ENCODE measurements at regions not wholly inside any gene's neighbourhood (a gene's known extent, or its start where the extent isn't known, plus 50 kb on each side); places are given as distances from the start of the nearest gene placed in this dataset.

GRCh38 chr2:38163579-38163978 lies 87.6 kb upstream of the CYP1B1 start (continued):
- TF ChIP-seq REST (IDR thresholded peaks at IDR 0.05; ENCODE audit: unreplicated experiment) (no peak), ZNF331 (CRISPR knock-in tag; IDR thresholded peaks at IDR 0.05; ENCODE audit: low read depth) (no peak), POLR2AphosphoS5 (IDR thresholded peaks at IDR 0.05; ENCODE audit: low read depth) (no peak), JUNB (IDR thresholded peaks at IDR 0.05; ENCODE audit: unreplicated experiment) (no peak), CREB1 (CRISPR knock-in tag; IDR thresholded peaks at IDR 0.05; ENCODE audit: low read depth) (no peak), CTCF (conservative IDR thresholded peaks at IDR 0.05; ENCODE audit: low read depth in 2 of 2) (no peak), EZH2phosphoT487 (IDR thresholded peaks at IDR 0.05; ENCODE audit: unreplicated experiment) (no peak), ZNF114 (CRISPR knock-in tag; IDR thresholded peaks at IDR 0.05) (no peak), STAT1 (IDR thresholded peaks at IDR 0.05; ENCODE audit: unreplicated experiment) (no peak)

- H3K27ac Mint-ChIP-seq, result no peak overlapping the region
- no peak for ATAC-seq
- H3K4me3 ChIP-seq, result no peak overlapping the region
- TF ChIP-seq REST (IDR thresholded peaks at IDR 0.05; ENCODE audit: unreplicated experiment) (no peak), ZNF462 (CRISPR knock-in tag; IDR thresholded peaks at IDR 0.05) (no peak)
Observed at GRCh38 chr2:38163006-38163405, 87.1 kb upstream of the CYP1B1 start.

More at GRCh38 chr2:38163006-38163405, 87.1 kb upstream of the CYP1B1 start:
- H2AFZ ChIP-seq, result no peak overlapping the region
- no peak for DNase-seq (ENCODE audit: low spot score)
- no peak overlapping the region for H3K4me2 ChIP-seq
- H3F3A ChIP-seq (replicated peaks; ENCODE audit: low read depth), result no peaks in the 10 kb centered on the region
- Mint-ChIP-seq H3K36me3 (ENCODE audit: low read depth) (no peaks in the 10 kb centered on the region), H3K27me3 (ENCODE audit: insufficient read depth, low read depth, poor library complexity) (no peaks in the 10 kb centered on the region), H3K4me3 (no peak overlapping the region), H3K4me1 (peaks cover 13% of the 10 kb centered on the region), H3K9me3 (no peaks in the 10 kb centered on the region)
- H3K27me3 ChIP-seq (ENCODE audit: insufficient read depth), result no peaks in the 10 kb centered on the region
- H3K27ac ChIP-seq (ENCODE audit: low read depth), result no peak overlapping the region
- no peaks in the 10 kb centered on the region for H3K79me2 ChIP-seq (replicated peaks; ENCODE audit: insufficient read depth)
- H3K36me3 ChIP-seq (ENCODE audit: insufficient read depth), result no peaks in the 10 kb centered on the region
- H4K20me1 ChIP-seq (replicated peaks; ENCODE audit: insufficient read depth), result no peaks in the 10 kb centered on the region
- peaks cover 13% of the 10 kb centered on the region; the same call in 1 of the 2 replicates for H3K4me1 ChIP-seq (ENCODE audit: insufficient read depth)
- 0 out of 2 replicates have a peak, but pooled peaks cover 1% of the 10 kb centered on the region for H3K9me2 ChIP-seq (ENCODE audit: insufficient read depth)

Data from GM23338 (cell line).